ENCODE measurements at regions not wholly inside any gene's neighbourhood (a gene's known extent, or its start where the extent isn't known, plus 50 kb on each side); places are given as distances from the start of the nearest gene placed in this dataset.
A peak's percentile ranks its signal among the peaks of the same experiment; 100 is the strongest.
"Not testable (repeated sequence)": the region's sequence is repeated elsewhere in the genome, so short reads cannot be mapped to it uniquely, and the experiment has no call there.

- ChIA-PET POLR2A (no interaction called here), CTCF (no interaction called here)
- no peaks in the 10 kb centered on the region for H3K9me3 Mint-ChIP-seq
- peaks cover 0 to 4% (median 1%) of the 10 kb centered on the region in 3 donors for H3K36me3 Mint-ChIP-seq
- no peaks in the 10 kb centered on the region for H3K9me3 ChIP-seq (ENCODE audit: low read length)
- no peak overlapping the region for H3K27ac Mint-ChIP-seq
- DNase-seq: no peak
- no peak overlapping the region for H3K4me3 Mint-ChIP-seq
- no peaks in the 10 kb centered on the region for H3K4me1 ChIP-seq (ENCODE audit: insufficient read depth, low read length)
- no peak overlapping the region for H3K27ac ChIP-seq (ENCODE audit: low read depth, low read length)
- no peaks in the 10 kb centered on the region for H3K4me1 Mint-ChIP-seq
- no peaks in the 10 kb centered on the region for H3K27me3 ChIP-seq (ENCODE audit: insufficient read depth, low read length, poor library complexity, severe bottlenecking)
- no peak overlapping the region for H3K4me3 ChIP-seq (ENCODE audit: low read length)
- H3K27me3 Mint-ChIP-seq: peaks cover 6 to 9% of the 10 kb centered on the region in 2 donors
- no peaks in the 10 kb centered on the region for H3K36me3 ChIP-seq (ENCODE audit: insufficient read depth, low read length)
These were observed 209.4 kb downstream of the KTN1 start for GRCh38 chr14:55789406-55789805.

GRCh38 chr14:55794655-55795595 lies 214.9 kb downstream of the KTN1 start:
- Mint-ChIP-seq H3K36me3 (peaks cover 0 to 2% (median 0%) of the 10 kb centered on the region in 3 donors), H3K27ac (no peak overlapping the region), H3K9me3 (peaks cover 0 to 2% (median 0%) of the 10 kb centered on the region in 5 donors), H3K27me3 (peaks cover 5 to 6% of the 10 kb centered on the region in 2 donors), H3K4me3 (no peak overlapping the region), H3K4me1 (peaks cover 0 to under 1% (median 0%) of the 10 kb centered on the region in 3 donors)
- ChIA-PET POLR2A (no interaction called here), CTCF (no interaction called here)
- Histone ChIP-seq H3K4me3 (ENCODE audit: low read length) (no peak overlapping the region), H3K27me3 (ENCODE audit: insufficient read depth, low read length, poor library complexity, severe bottlenecking) (no peaks in the 10 kb centered on the region), H3K4me1 (ENCODE audit: insufficient read depth, low read length) (no peaks in the 10 kb centered on the region), H3K36me3 (ENCODE audit: insufficient read depth, low read length) (no peaks in the 10 kb centered on the region), H3K9me3 (ENCODE audit: low read length) (no peaks in the 10 kb centered on the region), H3K27ac (ENCODE audit: low read depth, low read length) (no peak overlapping the region)
- no peak for DNase-seq

GRCh38 chr14:55796513-55796912 lies 216.5 kb downstream of the KTN1 start:
- H3K4me3 Mint-ChIP-seq; H3K4me3 ChIP-seq (ENCODE audit: low read length); DNase-seq; H3K4me1 Mint-ChIP-seq; H3K27me3 Mint-ChIP-seq; H3K36me3 ChIP-seq (ENCODE audit: insufficient read depth, low read length); H3K9me3 ChIP-seq (ENCODE audit: low read length); H3K4me1 ChIP-seq (ENCODE audit: insufficient read depth, low read length); H3K9me3 Mint-ChIP-seq; H3K27me3 ChIP-seq (ENCODE audit: insufficient read depth, low read length, poor library complexity, severe bottlenecking); POLR2A ChIA-PET; H3K27ac ChIP-seq (ENCODE audit: low read depth, low read length); CTCF ChIA-PET: not testable (repeated sequence)
- Mint-ChIP-seq H3K36me3 (peaks cover 0 to 10% (median 0%) of the 10 kb centered on the region in 3 donors), H3K27ac (peak overlapping the region in 1 of 8 donors; percentile 72)

- Histone ChIP-seq H3K4me3 (ENCODE audit: low read length) (no peak overlapping the region), H3K4me1 (ENCODE audit: insufficient read depth, low read length) (no peaks in the 10 kb centered on the region), H3K36me3 (ENCODE audit: insufficient read depth, low read length) (no peaks in the 10 kb centered on the region), H3K27ac (ENCODE audit: low read depth, low read length) (no peak overlapping the region), H3K9me3 (ENCODE audit: low read length) (no peaks in the 10 kb centered on the region), H3K27me3 (ENCODE audit: insufficient read depth, low read length, poor library complexity, severe bottlenecking) (no peaks in the 10 kb centered on the region)
- peaks cover 0 to 10% (median 0%) of the 10 kb centered on the region in 3 donors for H3K36me3 Mint-ChIP-seq
- H3K4me1 Mint-ChIP-seq: peaks cover 4 to 18% (median 5%) of the 10 kb centered on the region in 3 donors
- H3K27me3 Mint-ChIP-seq: peaks cover 0 to 3% of the 10 kb centered on the region in 2 donors
- peaks cover 0 to 7% (median 0%) of the 10 kb centered on the region in 5 donors for H3K9me3 Mint-ChIP-seq
- ChIA-PET CTCF (no interaction called here), POLR2A (no interaction called here)
- no peak for DNase-seq
- H3K27ac Mint-ChIP-seq: no peak overlapping the region
- no peak overlapping the region for H3K4me3 Mint-ChIP-seq
These were observed 218.4 kb downstream of the KTN1 start for GRCh38 chr14:55798406-55798805.

GRCh38 chr14:55799508-55800095 lies 219.6 kb downstream of the KTN1 start:
- no peaks in the 10 kb centered on the region for H3K9me3 ChIP-seq (ENCODE audit: low read length)
- no peak for DNase-seq
- H3K4me1 ChIP-seq (ENCODE audit: insufficient read depth, low read length): peaks cover 7% of the 10 kb centered on the region
- H3K36me3 ChIP-seq (ENCODE audit: insufficient read depth, low read length): no peaks in the 10 kb centered on the region
- ChIA-PET CTCF (no interaction called here), POLR2A (no interaction called here)
- no peak overlapping the region for H3K27ac ChIP-seq (ENCODE audit: low read depth, low read length)
- Mint-ChIP-seq H3K9me3 (peaks cover 0 to 7% (median 2%) of the 10 kb centered on the region in 5 donors), H3K27ac (no peak overlapping the region), H3K36me3 (peaks cover 0 to 10% (median 0%) of the 10 kb centered on the region in 3 donors), H3K27me3 (peaks cover 0 to 4% of the 10 kb centered on the region in 2 donors), H3K4me1 (peaks cover 8 to 29% (median 13%) of the 10 kb centered on the region in 3 donors), H3K4me3 (no peak overlapping the region)
- no peak overlapping the region for H3K4me3 ChIP-seq (ENCODE audit: low read length)
- H3K27me3 ChIP-seq (ENCODE audit: insufficient read depth, low read length, poor library complexity, severe bottlenecking): no peaks in the 10 kb centered on the region

- H3K9me3 Mint-ChIP-seq: peaks cover 0 to 7% (median 2%) of the 10 kb centered on the region in 5 donors
- Histone ChIP-seq H3K4me1 (ENCODE audit: insufficient read depth, low read length) (peaks cover 7% of the 10 kb centered on the region), H3K27me3 (ENCODE audit: insufficient read depth, low read length, poor library complexity, severe bottlenecking) (no peaks in the 10 kb centered on the region), H3K4me3 (ENCODE audit: low read length) (no peak overlapping the region), H3K27ac (ENCODE audit: low read depth, low read length) (no peak overlapping the region), H3K36me3 (ENCODE audit: insufficient read depth, low read length) (no peaks in the 10 kb centered on the region), H3K9me3 (ENCODE audit: low read length) (no peaks in the 10 kb centered on the region)
- ChIA-PET POLR2A (no interaction called here), CTCF (no interaction called here)
- H3K27me3 Mint-ChIP-seq: peaks cover 0 to 4% of the 10 kb centered on the region in 2 donors
- no peak for DNase-seq
- H3K36me3 Mint-ChIP-seq: peaks cover 0 to 10% (median 0%) of the 10 kb centered on the region in 3 donors
- peak overlapping the region in 1 of 8 donors; percentile 47 for H3K27ac Mint-ChIP-seq
- peaks cover 9 to 35% (median 14%) of the 10 kb centered on the region in 3 donors for H3K4me1 Mint-ChIP-seq
- H3K4me3 Mint-ChIP-seq: no peak overlapping the region
These were observed 220.3 kb downstream of the KTN1 start for GRCh38 chr14:55800156-55800785.

GRCh38 chr14:55801121-55801520 lies 221.1 kb downstream of the KTN1 start:
- peak overlapping the region in 3 of 8 donors; percentile 2 to 67 (median 3) for H3K27ac Mint-ChIP-seq
- H3K36me3 ChIP-seq (ENCODE audit: insufficient read depth, low read length): no peaks in the 10 kb centered on the region
- H3K27me3 ChIP-seq (ENCODE audit: insufficient read depth, low read length, poor library complexity, severe bottlenecking): no peaks in the 10 kb centered on the region
- H3K9me3 Mint-ChIP-seq: peaks cover 0 to 7% (median 2%) of the 10 kb centered on the region in 5 donors
- H3K27me3 Mint-ChIP-seq: peaks cover 0 to 4% of the 10 kb centered on the region in 2 donors
- ChIA-PET POLR2A (no interaction called here), CTCF (no interaction called here)
- H3K4me3 Mint-ChIP-seq: no peak overlapping the region
- DNase-seq: no peak
- H3K27ac ChIP-seq (ENCODE audit: low read depth, low read length): no peak overlapping the region
- no peak overlapping the region for H3K4me3 ChIP-seq (ENCODE audit: low read length)
- peaks cover 16 to 44% (median 17%) of the 10 kb centered on the region in 3 donors for H3K4me1 Mint-ChIP-seq
- peaks cover 0 to 10% (median 0%) of the 10 kb centered on the region in 3 donors for H3K36me3 Mint-ChIP-seq
- peaks cover 14% of the 10 kb centered on the region for H3K4me1 ChIP-seq (ENCODE audit: insufficient read depth, low read length)
- no peaks in the 10 kb centered on the region for H3K9me3 ChIP-seq (ENCODE audit: low read length)

All from CD8-positive, alpha-beta memory T cell (primary cell).